ENCODE measurements at regions not wholly inside any gene's neighbourhood (a gene's known extent, or its start where the extent isn't known, plus 50 kb on each side); places are given as distances from the start of the nearest gene placed in this dataset.

DNA sequence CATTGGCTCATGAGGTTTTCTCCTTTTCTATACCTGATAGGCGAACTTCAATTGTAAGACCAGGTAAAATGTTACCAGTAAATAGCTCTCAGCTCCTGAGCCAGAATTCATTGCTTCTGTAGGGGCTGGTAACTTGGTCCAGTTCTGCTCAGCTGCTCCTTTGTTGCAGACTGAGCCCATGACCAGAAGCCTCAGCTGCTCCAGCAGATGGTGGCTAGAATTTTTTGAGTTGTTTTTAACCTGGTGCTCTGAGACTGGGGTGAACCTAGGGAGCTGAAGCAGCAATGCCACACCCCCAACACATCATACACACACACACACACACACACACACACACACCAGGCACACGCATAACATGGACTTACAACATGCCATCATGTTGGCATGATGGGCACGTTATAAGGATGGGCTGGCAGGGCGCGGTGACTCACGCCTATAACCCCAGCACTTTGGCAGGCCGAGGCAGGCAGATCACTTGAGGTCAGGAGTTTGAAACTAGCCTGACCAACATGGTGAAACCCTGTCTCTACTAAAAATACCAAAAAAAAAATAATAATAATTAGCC lies 103.1 kb downstream of the QRSL1 start:
- no peaks in the 10 kb centered on the region for H3K27me3 ChIP-seq (ENCODE audit: insufficient read depth, low read length)
- no peak overlapping the region for H3K4me2 ChIP-seq (ENCODE audit: low read length)
- no TSS peak for BruUV-seq (replicated peaks)
- H3K4me1 ChIP-seq (ENCODE audit: control insufficient read depth in 1 of 2, insufficient read depth in 2 of 2, low read length in 2 of 2) = no peaks in the 10 kb centered on the region
- H3K79me2 ChIP-seq (ENCODE audit: insufficient read depth, low read length) = no peaks in the 10 kb centered on the region
- no peaks in the 10 kb centered on the region for H3K9me2 ChIP-seq (ENCODE audit: insufficient read depth)
- intact Hi-C loops (cut with micrococcal nuclease) = no loop called here
- TF ChIP-seq EZH2phosphoT487 (IDR thresholded peaks at IDR 0.05; ENCODE audit: borderline replicate concordance) (no peak), YY1 (IDR thresholded peaks at IDR 0.05; ENCODE audit: extremely low read depth, insufficient replicate concordance, low read depth, low read length) (no peak), ZNF274 (IDR thresholded peaks at IDR 0.05; ENCODE audit: low read depth, low read length) (no peak), TCF7L2 (IDR thresholded peaks at IDR 0.05; ENCODE audit: borderline replicate concordance, extremely low read depth, insufficient read depth, insufficient read length) (no peak), FOSL1 (IDR thresholded peaks at IDR 0.05; ENCODE audit: low read depth) (no peak), SP1 (IDR thresholded peaks at IDR 0.05; ENCODE audit: low read depth) (no peak), EZH2 (IDR thresholded peaks at IDR 0.05) (no peak), POLR2AphosphoS5 (IDR thresholded peaks at IDR 0.05; ENCODE audit: low read depth, low read length) (no peak), EGR1 (IDR thresholded peaks at IDR 0.05; ENCODE audit: low read depth) (no peak), ZFX (IDR thresholded peaks at IDR 0.05) (no peak), ELF1 (IDR thresholded peaks at IDR 0.05; ENCODE audit: borderline replicate concordance, low read depth) (no peak), RAD21 (IDR thresholded peaks at IDR 0.05; ENCODE audit: low read depth) (no peak), CBX3 (IDR thresholded peaks at IDR 0.05; ENCODE audit: low read depth) (no peak), CEBPB (IDR thresholded peaks at IDR 0.05; ENCODE audit: low read depth) (no peak)
- TF ChIP-seq, protein P1, sequence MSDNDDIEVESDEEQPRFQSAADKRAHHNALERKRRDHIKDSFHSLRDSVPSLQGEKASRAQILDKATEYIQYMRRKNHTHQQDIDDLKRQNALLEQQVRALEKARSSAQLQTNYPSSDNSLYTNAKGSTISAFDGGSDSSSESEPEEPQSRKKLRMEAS (IDR thresholded peaks at IDR 0.05) = no peak
- TF ChIP-seq, protein P2, sequence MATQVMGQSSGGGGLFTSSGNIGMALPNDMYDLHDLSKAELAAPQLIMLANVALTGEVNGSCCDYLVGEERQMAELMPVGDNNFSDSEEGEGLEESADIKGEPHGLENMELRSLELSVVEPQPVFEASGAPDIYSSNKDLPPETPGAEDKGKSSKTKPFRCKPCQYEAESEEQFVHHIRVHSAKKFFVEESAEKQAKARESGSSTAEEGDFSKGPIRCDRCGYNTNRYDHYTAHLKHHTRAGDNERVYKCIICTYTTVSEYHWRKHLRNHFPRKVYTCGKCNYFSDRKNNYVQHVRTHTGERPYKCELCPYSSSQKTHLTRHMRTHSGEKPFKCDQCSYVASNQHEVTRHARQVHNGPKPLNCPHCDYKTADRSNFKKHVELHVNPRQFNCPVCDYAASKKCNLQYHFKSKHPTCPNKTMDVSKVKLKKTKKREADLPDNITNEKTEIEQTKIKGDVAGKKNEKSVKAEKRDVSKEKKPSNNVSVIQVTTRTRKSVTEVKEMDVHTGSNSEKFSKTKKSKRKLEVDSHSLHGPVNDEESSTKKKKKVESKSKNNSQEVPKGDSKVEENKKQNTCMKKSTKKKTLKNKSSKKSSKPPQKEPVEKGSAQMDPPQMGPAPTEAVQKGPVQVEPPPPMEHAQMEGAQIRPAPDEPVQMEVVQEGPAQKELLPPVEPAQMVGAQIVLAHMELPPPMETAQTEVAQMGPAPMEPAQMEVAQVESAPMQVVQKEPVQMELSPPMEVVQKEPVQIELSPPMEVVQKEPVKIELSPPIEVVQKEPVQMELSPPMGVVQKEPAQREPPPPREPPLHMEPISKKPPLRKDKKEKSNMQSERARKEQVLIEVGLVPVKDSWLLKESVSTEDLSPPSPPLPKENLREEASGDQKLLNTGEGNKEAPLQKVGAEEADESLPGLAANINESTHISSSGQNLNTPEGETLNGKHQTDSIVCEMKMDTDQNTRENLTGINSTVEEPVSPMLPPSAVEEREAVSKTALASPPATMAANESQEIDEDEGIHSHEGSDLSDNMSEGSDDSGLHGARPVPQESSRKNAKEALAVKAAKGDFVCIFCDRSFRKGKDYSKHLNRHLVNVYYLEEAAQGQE (IDR thresholded peaks at IDR 0.05; ENCODE audit: low read depth) = no peak
- TF ChIP-seq, protein P3, sequence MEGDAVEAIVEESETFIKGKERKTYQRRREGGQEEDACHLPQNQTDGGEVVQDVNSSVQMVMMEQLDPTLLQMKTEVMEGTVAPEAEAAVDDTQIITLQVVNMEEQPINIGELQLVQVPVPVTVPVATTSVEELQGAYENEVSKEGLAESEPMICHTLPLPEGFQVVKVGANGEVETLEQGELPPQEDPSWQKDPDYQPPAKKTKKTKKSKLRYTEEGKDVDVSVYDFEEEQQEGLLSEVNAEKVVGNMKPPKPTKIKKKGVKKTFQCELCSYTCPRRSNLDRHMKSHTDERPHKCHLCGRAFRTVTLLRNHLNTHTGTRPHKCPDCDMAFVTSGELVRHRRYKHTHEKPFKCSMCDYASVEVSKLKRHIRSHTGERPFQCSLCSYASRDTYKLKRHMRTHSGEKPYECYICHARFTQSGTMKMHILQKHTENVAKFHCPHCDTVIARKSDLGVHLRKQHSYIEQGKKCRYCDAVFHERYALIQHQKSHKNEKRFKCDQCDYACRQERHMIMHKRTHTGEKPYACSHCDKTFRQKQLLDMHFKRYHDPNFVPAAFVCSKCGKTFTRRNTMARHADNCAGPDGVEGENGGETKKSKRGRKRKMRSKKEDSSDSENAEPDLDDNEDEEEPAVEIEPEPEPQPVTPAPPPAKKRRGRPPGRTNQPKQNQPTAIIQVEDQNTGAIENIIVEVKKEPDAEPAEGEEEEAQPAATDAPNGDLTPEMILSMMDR (IDR thresholded peaks at IDR 0.05 in 2 of 3, conservative IDR thresholded peaks at IDR 0.05 in 1 of 3; ENCODE audit: borderline replicate concordance in 1 of 3, insufficient read depth in 1 of 3, low read depth in 2 of 3, low read length in 2 of 3) = no peak
- TF ChIP-seq, protein P4, sequence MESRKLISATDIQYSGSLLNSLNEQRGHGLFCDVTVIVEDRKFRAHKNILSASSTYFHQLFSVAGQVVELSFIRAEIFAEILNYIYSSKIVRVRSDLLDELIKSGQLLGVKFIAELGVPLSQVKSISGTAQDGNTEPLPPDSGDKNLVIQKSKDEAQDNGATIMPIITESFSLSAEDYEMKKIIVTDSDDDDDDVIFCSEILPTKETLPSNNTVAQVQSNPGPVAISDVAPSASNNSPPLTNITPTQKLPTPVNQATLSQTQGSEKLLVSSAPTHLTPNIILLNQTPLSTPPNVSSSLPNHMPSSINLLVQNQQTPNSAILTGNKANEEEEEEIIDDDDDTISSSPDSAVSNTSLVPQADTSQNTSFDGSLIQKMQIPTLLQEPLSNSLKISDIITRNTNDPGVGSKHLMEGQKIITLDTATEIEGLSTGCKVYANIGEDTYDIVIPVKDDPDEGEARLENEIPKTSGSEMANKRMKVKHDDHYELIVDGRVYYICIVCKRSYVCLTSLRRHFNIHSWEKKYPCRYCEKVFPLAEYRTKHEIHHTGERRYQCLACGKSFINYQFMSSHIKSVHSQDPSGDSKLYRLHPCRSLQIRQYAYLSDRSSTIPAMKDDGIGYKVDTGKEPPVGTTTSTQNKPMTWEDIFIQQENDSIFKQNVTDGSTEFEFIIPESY (IDR thresholded peaks at IDR 0.05; ENCODE audit: extremely low read depth, insufficient replicate concordance, low read length) = no peak
- DNase-seq (ENCODE audit: low read depth, low spot score) = no peak
- no peaks in the 10 kb centered on the region for H3K9me3 ChIP-seq (ENCODE audit: control insufficient read depth in 1 of 2, insufficient read depth in 1 of 2, low read depth in 1 of 2, low read length in 2 of 2)
- POLR2A ChIA-PET = no interaction called here
- H3K27ac ChIP-seq (ENCODE audit: low read depth, low read length) = no peak overlapping the region
- H4K20me1 ChIP-seq (ENCODE audit: insufficient read depth) = no peaks in the 10 kb centered on the region
- no peak overlapping the region for H2AFZ ChIP-seq (ENCODE audit: low read depth, low read length, poor library complexity, severe bottlenecking)
- CTCF ChIA-PET = no interaction called here
- H3K9ac ChIP-seq (ENCODE audit: low read length) = no peak overlapping the region
- H3K36me3 ChIP-seq (ENCODE audit: control insufficient read depth in 1 of 2, insufficient read depth in 2 of 2, low read length in 2 of 2) = no peaks in the 10 kb centered on the region
- RAD21 ChIA-PET (ENCODE audit: low non-redundant PET in 1 of 2, low total read pairs in 2 of 2, uncharacterized antibody in 2 of 2, unreplicated experiment in 2 of 2) = no interaction called here
- no peak overlapping the region for H3K4me3 ChIP-seq (replicated peaks in 1 of 2; ENCODE audit: low read depth in 1 of 2, low read length in 2 of 2)
- no peak for ATAC-seq
